Suprapubic skin (tissue), 4 donors: ENCODE measurements at regions not wholly inside any gene's neighbourhood (a gene's known extent, or its start where the extent isn't known, plus 50 kb on each side); places are given as distances from the start of the nearest gene placed in this dataset.

Experiments used
- CTCF ChIP-seq, 2 donors: fragments of 200-600 bp in 1 of 2; fragments of 450-650 bp in 1 of 2; sonication (generic) in 1 of 2; IDR thresholded peaks; one replicate each; pipeline ENCODE4 v1.5.1; 2016 to 2019; ENCODE audit warnings: antibody characterized with exemption in 2 of 2, mild to moderate bottlenecking in 1 of 2, moderate library complexity in 1 of 2
- EP300 ChIP-seq: sonication (generic); formaldehyde crosslinking; IDR thresholded peaks from one replicate; pipeline ENCODE4 v1.6.1; 2017; ENCODE audit warnings: antibody characterized with exemption
- POLR2A ChIP-seq, 2 donors: fragments of 450-650 bp; IDR thresholded peaks; one replicate each; pipeline ENCODE4 v1.6.1; 2017; ENCODE audit warnings: antibody characterized with exemption in 2 of 2, mild to moderate bottlenecking in 2 of 2, moderate library complexity in 2 of 2
- POLR2AphosphoS5 ChIP-seq, 3 donors: sonication (generic); formaldehyde crosslinking; IDR thresholded peaks; one replicate each; pipeline ENCODE4 v1.6.1; 2017; ENCODE audit warnings: antibody characterized with exemption in 3 of 3

GRCh38 chr5:116375926-116376325 lies 198.7 kb downstream of the SEMA6A start:
- TF ChIP-seq CTCF (IDR thresholded peaks at IDR 0.05) (no peak), POLR2A (IDR thresholded peaks at IDR 0.05) (no peak), EP300 (no peak), POLR2AphosphoS5 (IDR thresholded peaks at IDR 0.05) (no peak)
